HuH-7.5 (cell line): ENCODE measurements at regions not wholly inside any gene's neighbourhood (a gene's known extent, or its start where the extent isn't known, plus 50 kb on each side); places are given as distances from the start of the nearest gene placed in this dataset.

ENCODE experiments used
- DNase-seq: peaks from one replicate; pipeline ENCODE4 v3.0.0; 2011; ENCODE audit warnings: low spot score

GRCh38 chr3:115332998-115333397 is 185.9 kb upstream of the ZBTB20 start:
- DNase-seq: no peak

DNA sequence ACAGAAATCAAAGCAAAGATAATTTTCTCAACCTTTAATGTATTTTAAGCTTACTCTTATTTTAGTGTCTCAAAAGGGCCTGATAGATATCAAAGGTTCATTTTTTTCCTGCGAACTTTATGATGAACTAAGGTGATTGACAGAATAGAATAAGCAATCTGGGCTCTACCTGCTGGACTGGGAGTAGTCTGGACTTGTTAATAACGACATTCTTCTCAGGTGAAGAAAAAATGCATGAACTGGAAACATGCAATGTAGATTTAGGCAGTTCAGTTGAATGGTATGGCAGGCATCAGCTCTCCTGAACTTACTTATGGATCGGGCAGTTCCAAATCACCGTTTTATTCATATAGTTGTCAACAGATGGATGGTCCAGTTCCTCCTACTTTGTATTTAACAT is 189.7 kb upstream of the ZBTB20 start:
- no peak for DNase-seq

- DNase-seq: no peak
Measured at GRCh38 chr3:115340586-115340985, 193.5 kb upstream of the ZBTB20 start.

DNA sequence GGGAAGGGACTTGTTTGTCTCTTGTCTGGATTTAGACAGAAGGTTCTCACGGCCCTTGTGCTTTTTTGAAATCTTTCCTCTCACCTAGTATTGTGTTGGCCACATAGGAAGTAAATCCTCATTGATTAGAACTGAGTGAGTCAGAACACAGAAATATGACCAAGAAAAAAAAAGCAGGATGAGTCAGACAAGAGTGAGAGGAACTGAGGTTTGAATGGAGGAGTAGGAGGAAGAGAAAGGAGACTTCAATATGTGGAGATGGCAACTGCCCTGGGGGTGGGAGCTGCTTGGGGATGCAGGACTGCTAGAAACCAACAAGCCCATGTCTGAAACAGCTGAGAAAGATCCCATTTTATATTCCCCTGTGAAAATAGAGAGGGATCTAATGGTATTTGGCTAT is 194.1 kb upstream of the ZBTB20 start:
- no peak for DNase-seq

DNA sequence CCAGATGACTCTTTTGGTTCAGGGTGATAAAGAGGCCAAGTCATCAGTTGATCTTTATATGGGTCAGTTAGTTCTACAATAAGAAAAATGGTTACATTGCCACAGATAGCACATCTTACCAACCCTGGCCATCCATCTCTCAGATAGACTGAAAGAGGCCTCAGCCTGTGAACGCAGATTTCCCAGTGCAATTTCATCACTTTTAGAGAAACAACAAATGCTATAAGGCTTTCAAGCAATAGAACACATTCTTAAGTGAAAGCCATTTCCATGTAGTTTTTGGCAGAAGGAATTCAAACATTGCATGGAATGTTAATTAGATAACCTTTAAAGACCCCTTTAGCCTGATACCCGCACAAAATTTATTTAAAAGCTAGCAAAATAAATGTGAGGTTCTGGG is 200.6 kb upstream of the ZBTB20 start:
- no peak for DNase-seq

- DNase-seq: no peak
Measured at GRCh38 chr3:115348412-115348811, 201.3 kb upstream of the ZBTB20 start.

- no peak for DNase-seq
Measured at GRCh38 chr3:115348951-115349745, 202.1 kb upstream of the ZBTB20 start.

GRCh38 chr3:115350606-115351005 is 203.5 kb upstream of the ZBTB20 start:
- DNase-seq: no peak

DNA sequence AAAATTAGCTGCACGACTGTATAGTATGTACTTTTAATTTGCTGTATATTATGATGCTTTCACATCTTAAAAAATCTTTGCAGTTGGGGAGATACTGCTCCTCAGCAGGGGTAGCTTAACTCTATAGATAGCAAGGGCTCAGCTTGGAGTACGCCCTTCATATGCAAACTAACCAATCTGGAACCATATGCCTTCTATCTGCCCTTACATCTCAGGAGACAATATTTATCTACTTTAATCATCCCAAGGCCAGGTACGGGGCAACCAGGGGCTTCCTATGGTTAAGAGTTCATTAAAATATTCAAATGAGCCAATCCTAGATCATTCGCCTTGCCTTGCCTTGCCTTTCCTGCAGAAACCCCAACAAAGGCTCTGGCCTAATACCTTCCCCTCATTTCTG is 204.1 kb upstream of the ZBTB20 start:
- DNase-seq: no peak

DNA sequence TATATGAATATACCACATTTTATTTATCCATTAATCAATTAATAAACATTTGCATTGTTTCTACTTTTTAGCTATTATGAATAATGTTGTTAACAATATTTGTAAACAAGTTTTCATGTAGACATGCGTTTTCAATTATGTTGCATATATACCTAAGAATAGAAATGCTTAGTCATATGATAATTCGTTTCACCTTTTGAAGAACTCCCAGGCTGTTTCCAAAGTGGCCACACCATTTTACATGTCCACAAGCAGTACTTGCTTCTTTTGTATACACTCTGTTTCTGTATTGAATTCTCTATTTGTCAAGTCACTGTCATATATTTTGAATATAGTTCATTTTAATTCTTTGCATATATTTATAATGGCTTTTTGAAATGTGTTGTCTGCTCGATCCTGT is 206.9 kb upstream of the ZBTB20 start:
- no peak for DNase-seq

GRCh38 chr3:115357456-115357855 is 210.4 kb upstream of the ZBTB20 start:
- no peak for DNase-seq

DNA sequence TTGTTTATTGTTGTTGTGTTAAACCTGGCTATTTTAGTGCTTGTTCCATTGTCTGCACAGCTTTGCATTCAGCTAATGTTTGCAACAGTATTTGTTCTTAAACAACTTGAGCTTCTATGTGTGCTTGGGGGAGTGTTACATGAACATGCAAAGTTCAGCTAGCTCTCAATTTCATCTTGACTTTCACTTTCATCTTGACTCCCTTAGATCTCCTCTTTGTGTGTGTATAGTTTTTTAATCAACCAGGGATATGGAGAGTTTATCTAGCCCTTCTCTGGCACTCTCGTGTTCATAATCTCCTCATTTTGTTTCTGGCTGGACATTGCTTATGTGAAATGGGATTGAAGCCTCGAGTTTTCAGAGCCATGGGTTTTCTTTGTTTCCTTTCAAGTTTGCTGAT is 212.4 kb upstream of the ZBTB20 start:
- no peak for DNase-seq

- DNase-seq: no peak
Measured at GRCh38 chr3:115361806-115362205, 214.7 kb upstream of the ZBTB20 start.

GRCh38 chr3:115363071-115363470 is 216.0 kb upstream of the ZBTB20 start:
- DNase-seq: no peak

GRCh38 chr3:115369021-115369420 is 221.9 kb upstream of the ZBTB20 start:
- DNase-seq: no peak

DNA sequence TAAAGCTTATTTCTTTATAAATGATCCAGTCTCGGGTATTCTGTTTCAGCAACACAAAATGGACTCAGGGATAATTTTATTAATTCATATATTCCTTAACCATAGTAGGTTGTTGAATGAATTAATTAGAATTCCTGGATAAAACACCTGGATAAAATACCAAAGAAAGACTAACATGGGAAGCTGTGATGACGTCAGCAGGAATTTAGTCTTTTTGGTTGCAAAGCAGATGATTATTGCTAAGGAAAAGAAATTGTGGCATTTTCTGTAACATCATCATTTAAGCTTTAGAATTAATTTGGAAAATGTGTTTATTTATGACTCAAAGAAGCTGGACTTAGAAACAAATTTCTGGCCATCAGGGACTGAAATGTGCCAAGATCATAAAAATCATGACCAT is 228.3 kb upstream of the ZBTB20 start:
- DNase-seq: no peak

- DNase-seq: no peak
Measured at GRCh38 chr3:115380883-115381572, 233.9 kb upstream of the ZBTB20 start.

DNA sequence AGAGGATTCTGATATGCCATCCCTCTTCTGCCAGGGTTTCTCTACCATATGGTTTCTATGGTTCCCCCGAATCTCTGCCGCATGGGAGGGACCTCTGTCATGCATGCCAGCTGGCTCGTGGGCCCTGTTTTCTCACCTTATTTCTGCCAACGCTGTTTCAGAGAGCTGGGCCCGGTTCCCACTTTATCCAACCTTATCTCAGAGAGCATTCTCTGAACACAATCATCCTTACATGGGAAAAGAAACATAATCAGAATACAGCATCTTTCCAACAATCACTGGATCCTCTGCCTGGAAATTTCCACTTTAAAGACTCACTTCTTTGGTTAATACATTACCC is 234.5 kb upstream of the ZBTB20 start:
- no peak for DNase-seq

GRCh38 chr3:115381931-115382330 is 234.8 kb upstream of the ZBTB20 start:
- no peak for DNase-seq

GRCh38 chr3:115384381-115384780 is 237.3 kb upstream of the ZBTB20 start:
- no peak for DNase-seq

- no peak for DNase-seq
Measured at GRCh38 chr3:115385774-115386730, 237.3 kb upstream of the GAP43 start.

DNA sequence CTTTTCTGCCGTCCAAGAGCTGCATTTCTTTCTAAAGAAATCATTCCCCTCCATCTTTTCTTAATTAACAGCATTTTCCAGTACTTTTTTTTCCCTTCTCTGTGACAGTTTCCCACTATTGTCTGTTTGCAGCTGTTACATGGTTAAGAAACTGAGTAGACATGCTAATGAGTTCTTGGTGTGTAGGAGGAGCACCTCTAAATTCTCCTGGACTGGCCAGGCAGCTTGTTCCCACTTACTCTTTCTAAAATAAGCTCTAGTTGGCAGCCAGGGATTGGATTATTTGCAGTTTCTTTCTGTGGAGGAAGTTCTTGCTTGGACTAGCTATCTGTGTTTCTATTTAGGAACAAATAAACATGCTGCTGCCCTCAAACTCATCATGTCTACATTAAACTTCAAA is 235.1 kb upstream of the GAP43 start:
- no peak for DNase-seq

DNA sequence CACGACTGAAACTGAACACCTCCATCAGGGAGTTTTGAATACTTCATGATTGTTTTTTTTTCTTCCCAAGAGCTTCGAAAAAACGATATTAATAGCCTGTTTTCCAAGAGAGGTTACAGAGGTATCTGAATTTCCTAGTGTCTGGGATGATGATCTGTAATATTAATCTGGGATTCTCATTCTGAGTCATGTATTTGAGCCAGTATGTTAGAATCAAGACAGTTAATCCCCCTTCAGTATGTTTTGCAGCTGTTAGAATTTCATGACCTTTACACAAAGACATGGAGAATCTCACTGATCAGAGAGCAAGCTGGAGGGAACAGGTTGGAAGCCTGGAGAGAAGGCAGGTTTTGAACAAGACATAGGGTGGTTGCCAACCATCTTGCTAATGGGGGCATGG is 234.5 kb upstream of the GAP43 start:
- DNase-seq: no peak
